ENCODE measurements at regions not wholly inside any gene's neighbourhood (a gene's known extent, or its start where the extent isn't known, plus 50 kb on each side); places are given as distances from the start of the nearest gene placed in this dataset.

DNA sequence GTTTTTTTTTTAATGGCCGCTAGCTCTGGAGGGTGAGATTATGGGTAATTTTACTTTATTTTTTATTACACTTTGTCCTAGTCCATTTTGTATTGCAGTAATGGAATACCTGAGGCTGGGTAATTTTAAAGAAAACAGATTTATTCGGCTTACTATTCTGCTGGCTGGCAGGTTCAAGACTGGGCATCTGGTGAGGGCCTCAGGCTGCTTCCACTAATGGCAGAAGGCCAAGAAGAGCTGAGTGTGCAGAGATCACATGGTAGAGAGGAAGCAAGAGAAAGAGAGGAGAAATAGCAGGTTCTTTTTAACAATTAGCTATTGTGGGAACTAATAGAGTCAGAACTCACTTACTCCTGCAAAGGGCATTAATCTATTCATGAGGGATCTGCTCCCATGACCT is 52.4 kb upstream of the ARHGAP28 start:
- H3K4me3 ChIP-seq (ENCODE audit: low read depth, low read length), result no peak overlapping the region
- TF ChIP-seq, protein P1, sequence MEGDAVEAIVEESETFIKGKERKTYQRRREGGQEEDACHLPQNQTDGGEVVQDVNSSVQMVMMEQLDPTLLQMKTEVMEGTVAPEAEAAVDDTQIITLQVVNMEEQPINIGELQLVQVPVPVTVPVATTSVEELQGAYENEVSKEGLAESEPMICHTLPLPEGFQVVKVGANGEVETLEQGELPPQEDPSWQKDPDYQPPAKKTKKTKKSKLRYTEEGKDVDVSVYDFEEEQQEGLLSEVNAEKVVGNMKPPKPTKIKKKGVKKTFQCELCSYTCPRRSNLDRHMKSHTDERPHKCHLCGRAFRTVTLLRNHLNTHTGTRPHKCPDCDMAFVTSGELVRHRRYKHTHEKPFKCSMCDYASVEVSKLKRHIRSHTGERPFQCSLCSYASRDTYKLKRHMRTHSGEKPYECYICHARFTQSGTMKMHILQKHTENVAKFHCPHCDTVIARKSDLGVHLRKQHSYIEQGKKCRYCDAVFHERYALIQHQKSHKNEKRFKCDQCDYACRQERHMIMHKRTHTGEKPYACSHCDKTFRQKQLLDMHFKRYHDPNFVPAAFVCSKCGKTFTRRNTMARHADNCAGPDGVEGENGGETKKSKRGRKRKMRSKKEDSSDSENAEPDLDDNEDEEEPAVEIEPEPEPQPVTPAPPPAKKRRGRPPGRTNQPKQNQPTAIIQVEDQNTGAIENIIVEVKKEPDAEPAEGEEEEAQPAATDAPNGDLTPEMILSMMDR (IDR thresholded peaks at IDR 0.05; ENCODE audit: insufficient read depth, low read length, severe bottlenecking), result no peak
- no peaks in the 10 kb centered on the region for H3K27me3 ChIP-seq (ENCODE audit: control insufficient read depth, insufficient read depth, low read length)
- FAIRE-seq, result no peak
- peak; percentile 3 for DNase-seq (ENCODE audit: low read depth)
- no peaks in the 10 kb centered on the region for H3K36me3 ChIP-seq (ENCODE audit: control insufficient read depth, insufficient read depth, low read length)

DNA sequence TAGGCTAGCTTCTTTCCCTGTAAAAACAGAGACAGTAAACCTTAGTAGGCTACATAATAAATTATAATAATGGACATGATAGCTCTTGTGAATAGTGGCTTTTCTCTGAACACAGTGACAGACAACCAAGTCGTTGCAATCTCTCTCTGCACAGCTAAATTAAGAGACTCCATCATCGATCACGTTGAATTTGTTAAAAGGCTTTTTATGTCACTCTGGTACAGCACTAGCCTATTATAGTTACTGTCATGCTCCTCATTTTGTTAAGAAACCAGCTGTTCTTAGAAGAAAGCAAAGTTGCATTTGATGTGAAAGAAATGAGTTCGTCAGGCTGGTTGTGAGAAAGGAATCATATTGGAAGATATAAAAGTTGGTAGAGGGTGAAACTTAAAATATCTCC is 50.3 kb upstream of the ARHGAP28 start:
- Histone ChIP-seq H3K36me3 (ENCODE audit: control insufficient read depth, insufficient read depth, low read length) (no peaks in the 10 kb centered on the region), H3K27me3 (ENCODE audit: control insufficient read depth, insufficient read depth, low read length) (no peaks in the 10 kb centered on the region), H3K4me3 (ENCODE audit: low read depth, low read length) (no peak overlapping the region)
- FAIRE-seq (no peak), DNase-seq (ENCODE audit: low read depth) (no peak)
- TF ChIP-seq, protein P1 (IDR thresholded peaks at IDR 0.05; ENCODE audit: insufficient read depth, low read length, severe bottlenecking), result no peak
